Upper lobe of left lung (tissue), 4 donors: ENCODE measurements at regions not wholly inside any gene's neighbourhood (a gene's known extent, or its start where the extent isn't known, plus 50 kb on each side); places are given as distances from the start of the nearest gene placed in this dataset.

Source experiments
- POLR2A ChIP-seq, 4 donors: fragments of 450-650 bp; IDR thresholded peaks; one replicate each; pipeline ENCODE4 v1.5.1; 2016 to 2017; ENCODE audit warnings: antibody characterized with exemption in 4 of 4, mild to moderate bottlenecking in 2 of 4
- TF ChIP-seq, protein P1 (sequence below), 6 experiments: fragments of 450-650 bp in 4 of 6; fragments of 200-600 bp in 2 of 6; sonication (generic) in 2 of 6; IDR thresholded peaks; one replicate each; pipeline ENCODE4 v1.5.1; 2016 to 2019; ENCODE audit warnings: antibody characterized with exemption in 6 of 6

- TF ChIP-seq, protein P1, sequence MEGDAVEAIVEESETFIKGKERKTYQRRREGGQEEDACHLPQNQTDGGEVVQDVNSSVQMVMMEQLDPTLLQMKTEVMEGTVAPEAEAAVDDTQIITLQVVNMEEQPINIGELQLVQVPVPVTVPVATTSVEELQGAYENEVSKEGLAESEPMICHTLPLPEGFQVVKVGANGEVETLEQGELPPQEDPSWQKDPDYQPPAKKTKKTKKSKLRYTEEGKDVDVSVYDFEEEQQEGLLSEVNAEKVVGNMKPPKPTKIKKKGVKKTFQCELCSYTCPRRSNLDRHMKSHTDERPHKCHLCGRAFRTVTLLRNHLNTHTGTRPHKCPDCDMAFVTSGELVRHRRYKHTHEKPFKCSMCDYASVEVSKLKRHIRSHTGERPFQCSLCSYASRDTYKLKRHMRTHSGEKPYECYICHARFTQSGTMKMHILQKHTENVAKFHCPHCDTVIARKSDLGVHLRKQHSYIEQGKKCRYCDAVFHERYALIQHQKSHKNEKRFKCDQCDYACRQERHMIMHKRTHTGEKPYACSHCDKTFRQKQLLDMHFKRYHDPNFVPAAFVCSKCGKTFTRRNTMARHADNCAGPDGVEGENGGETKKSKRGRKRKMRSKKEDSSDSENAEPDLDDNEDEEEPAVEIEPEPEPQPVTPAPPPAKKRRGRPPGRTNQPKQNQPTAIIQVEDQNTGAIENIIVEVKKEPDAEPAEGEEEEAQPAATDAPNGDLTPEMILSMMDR (IDR thresholded peaks at IDR 0.05) = no peak
- no peak for TF ChIP-seq POLR2A (IDR thresholded peaks at IDR 0.05)
Measured at GRCh38 chr13:72101768-72102400, 234.9 kb upstream of the DACH1 start.
